CD4-positive, alpha-beta T cell treated with Interleukin-12 subunit alpha and Interleukin-12 subunit beta, for 1 hour (primary cell): ENCODE measurements at regions not wholly inside any gene's neighbourhood (a gene's known extent, or its start where the extent isn't known, plus 50 kb on each side); places are given as distances from the start of the nearest gene placed in this dataset.

Experiments
- DNase-seq: peaks from one replicate; pipeline ENCODE4 v3.0.0-alpha.2; 2020

- no peak for DNase-seq
Observed at GRCh38 chr4:149931431-149931830, 115.8 kb upstream of the IQCM start.

DNA sequence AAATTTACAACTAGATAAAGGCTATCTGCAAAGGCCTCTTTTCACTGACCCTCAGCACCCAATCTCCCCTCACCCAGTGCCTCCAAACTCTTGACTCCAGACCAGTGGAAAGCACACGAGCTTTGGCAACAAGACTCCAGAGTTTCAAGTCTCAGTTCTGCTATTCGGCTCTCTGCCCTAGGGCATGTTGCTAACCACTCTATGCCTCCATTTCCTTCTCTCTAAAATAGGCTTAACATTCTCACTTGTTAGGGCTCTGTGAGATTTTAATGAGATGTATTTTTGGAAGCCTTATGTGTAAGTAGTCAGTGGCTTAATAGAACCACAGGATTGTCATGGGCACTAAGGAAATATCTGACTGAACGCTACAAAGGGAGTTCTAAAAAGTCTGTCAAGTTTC is 116.5 kb upstream of the IQCM start:
- no peak for DNase-seq

DNA sequence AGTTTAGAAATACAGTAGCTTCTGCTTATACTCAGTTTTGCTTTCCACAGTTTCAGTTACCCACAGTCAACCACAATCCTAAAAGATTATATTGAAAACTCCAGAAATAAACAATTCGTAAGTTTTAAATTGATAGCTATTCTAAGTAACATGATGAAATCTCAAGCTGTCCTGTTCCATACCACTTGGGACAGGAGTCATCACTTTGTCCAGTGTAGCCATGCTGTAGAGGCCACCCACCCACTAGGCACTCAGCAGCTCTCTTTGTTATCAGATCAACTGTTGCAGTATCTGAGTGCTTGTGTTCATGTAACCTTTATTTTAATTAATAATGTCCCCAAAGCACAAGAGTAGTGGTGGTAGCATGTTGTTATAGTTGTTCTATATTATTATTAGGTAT is 117.5 kb upstream of the IQCM start:
- DNase-seq, result no peak

GRCh38 chr4:149933883-149934282 is 118.2 kb upstream of the IQCM start:
- DNase-seq, result no peak

DNA sequence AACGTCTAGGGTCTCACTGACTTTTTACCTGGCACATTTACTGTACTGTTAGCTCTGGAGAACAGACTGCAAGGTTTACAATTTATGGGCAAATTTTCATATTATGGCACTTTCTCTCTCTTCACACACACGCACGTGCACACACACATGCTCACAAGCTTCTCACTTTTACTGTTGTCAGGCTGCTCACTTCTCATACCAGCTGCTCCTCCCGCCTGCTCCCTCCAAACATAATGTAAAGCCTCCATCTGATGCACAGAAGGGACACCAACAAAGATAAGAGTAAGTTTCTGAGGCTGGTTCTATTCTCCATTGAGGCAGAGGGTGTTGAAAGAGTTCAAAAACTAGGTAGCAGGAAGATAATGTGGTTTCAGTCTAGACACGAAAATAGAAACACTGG is 128.9 kb upstream of the DCLK2 start:
- no peak for DNase-seq

DNA sequence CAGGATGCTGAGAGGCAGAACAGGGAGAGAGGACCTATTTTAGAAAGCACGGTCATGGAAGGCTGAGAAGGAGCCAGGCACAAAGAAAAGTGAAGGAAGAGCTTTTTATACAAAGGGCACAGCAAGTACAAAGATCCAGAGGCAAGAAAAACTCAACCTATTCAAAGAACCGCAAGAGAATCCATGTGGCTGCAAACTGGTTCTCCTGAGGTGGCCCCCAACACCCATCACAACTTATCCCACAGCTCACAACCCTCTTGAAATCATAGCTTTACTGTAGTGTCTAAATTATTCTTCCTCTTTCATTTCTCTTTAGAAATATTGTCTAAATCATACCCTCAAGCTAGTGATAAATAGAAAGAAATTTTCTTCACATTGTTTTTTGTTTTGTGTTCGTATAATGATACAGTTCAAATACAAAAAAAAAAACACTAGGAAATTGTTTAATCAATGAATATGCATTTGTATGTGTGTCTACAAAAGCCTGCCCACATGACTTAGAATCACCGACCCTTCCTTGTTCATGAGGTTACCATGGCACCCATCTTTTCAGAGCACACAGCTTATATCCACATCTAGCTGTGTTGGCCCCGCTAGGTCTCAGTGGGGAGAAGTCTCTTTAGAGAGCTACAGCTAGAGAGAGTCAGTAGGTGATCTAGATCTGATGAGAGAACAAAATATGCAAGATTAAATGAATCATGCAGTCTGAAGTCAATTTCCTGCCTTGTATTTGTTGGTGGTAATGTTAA is 126.9 kb upstream of the DCLK2 start:
- no peak for DNase-seq

GRCh38 chr4:149952101-149952500 is 126.1 kb upstream of the DCLK2 start:
- DNase-seq, result no peak

- no peak for DNase-seq
Observed at GRCh38 chr4:149952716-149953115, 125.5 kb upstream of the DCLK2 start.

DNA sequence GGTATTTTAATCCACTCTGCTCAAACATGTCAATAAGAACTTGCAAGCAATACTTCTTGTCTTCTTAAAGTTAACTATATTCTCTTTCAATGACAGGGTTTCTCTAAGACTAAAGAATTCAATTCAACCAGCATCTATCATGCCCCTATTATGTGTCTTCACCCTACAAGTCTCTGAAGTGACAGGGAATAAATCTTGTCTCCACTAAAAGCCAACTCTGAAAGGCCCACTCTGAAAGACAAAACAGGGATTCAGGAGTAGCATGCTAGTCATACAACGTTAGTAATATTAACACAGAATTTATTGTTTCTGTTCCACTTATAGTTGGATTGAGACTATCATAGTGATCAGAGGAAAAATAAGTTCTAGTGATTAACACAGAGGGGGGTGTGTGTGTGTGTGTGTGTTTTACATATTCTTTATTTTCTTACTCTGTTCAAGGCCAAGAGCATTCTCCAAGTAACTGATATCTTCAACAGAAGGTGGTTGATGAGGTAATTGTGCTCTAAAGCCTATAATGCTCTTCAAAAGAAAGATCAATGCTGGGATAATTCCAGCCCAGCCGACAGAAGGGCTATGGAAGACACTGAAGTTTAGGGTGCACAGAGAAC is 122.4 kb upstream of the DCLK2 start:
- DNase-seq, result no peak

DNA sequence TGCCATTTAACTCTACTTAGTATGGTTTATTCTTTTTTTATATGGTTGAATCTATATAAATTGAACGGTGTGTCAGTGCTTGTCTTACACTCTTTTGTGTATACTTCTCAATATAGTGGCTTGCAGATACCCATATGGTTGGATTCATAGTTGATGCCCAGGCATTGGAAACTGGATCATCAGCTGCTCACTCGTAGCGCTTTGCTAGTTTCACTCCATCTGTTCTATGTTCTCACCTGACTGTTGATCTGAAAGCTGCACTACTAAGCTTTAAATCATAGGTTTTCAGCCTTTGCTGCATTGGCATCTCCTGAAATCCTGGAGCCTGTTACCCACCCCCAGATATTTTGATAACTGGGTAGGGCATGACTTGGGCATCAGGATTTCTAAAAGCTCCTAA is 121.6 kb upstream of the DCLK2 start:
- no peak for DNase-seq

DNA sequence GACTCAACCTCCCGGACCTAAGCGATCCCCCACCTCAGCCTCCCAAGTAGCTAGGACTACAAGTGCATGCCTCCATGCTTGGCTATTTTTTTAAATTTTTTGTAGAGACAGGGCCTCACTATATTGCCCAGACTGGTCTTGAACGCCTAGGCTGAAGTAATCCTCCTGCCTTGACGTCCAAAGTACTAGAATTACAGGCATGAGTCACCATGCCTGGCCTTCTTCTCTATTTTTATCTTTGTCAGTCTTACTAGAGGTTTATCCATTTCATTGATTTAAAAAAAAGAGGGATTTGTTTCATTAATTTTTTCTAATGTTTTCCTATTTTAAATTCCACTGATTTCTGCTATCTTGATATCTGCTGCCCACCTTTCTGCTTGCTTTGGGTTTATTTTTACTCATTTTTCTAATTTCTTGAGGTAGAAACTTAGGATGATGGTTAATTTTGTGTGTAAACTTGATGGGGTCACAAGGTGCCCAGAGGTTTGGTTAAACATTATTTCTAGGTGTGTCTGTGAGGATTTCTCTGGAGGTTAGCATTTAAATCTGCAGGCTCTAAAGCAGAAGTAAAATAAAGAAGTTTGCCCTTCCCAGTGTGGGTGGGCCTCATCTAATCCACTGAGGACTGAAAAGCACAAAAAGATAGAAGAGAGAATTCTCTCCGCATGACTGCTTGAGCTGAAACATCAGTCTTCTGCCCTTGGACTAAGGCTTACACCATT is 116.2 kb upstream of the DCLK2 start:
- no peak for DNase-seq

GRCh38 chr4:149964001-149964796 is 114.0 kb upstream of the DCLK2 start:
- no peak for DNase-seq

- no peak for DNase-seq
Observed at GRCh38 chr4:149965206-149965605, 113.0 kb upstream of the DCLK2 start.

DNA sequence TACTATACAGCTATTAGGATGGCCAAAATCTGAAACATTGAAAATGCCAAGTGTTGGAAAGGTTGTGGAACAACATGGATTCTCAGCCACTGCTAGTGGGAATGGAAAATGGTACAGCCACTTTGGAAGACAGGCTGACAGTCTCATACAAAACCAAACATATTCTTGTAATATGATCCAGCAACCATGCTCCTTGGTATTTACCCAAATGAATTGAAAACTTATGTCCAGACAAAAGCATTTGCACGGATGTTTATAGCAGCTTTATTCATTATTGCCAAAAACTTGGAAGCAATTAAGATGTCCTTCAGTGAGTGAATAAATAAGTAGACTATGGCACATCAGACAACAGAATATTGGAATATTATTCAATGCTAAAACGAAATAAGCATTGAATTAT is 105.8 kb upstream of the DCLK2 start:
- DNase-seq, result no peak

GRCh38 chr4:149973181-149973580 is 105.1 kb upstream of the DCLK2 start:
- no peak for DNase-seq

DNA sequence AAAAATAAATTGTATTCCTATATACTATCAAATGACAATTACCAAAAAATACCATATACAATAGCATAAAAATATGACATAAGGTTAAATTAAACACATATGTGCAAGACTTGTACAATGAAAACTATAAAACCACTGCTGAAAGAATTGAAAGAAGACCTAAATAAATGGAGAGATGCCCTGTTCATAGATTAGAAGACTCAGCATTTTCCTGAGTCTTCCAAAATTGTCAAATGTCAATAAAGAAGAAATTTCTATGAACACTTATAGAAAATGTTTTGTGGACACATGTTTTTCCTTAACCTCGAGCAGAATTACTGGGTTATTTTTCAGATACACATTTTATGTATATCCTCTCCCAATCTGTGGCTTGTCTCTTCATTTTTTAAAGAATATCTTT is 103.1 kb upstream of the DCLK2 start:
- DNase-seq, result no peak

GRCh38 chr4:149980121-149980682 is 98.0 kb upstream of the DCLK2 start:
- DNase-seq, result no peak

- peak; percentile 46 for DNase-seq
Observed at GRCh38 chr4:149980941-149981340, 97.3 kb upstream of the DCLK2 start.

GRCh38 chr4:149983401-149983800 is 94.8 kb upstream of the DCLK2 start:
- DNase-seq, result no peak

DNA sequence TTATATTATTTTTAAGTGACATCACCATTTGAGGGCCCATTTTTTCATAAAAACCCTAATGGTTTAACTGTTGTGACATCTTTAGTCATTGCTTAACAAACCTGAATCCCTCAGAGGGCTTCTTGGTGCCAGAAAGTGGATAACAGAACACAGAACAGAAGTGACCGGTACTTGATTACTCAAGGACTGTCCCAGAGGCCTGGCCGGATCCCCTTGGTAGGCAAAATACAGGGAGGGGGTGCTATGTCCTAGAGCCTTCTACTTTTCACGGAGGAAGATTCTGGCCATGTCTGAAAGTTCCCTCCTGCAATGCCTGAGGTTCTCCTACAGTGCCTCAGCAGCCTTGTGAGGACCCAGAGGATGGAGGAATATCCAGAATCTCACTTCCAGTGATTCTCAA is 94.3 kb upstream of the DCLK2 start:
- DNase-seq, result no peak

GRCh38 chr4:149985981-149986380 is 92.3 kb upstream of the DCLK2 start:
- no peak for DNase-seq

GRCh38 chr4:149986917-149987316 is 91.3 kb upstream of the DCLK2 start:
- no peak for DNase-seq
